HepG2 (cell line): ENCODE measurements at regions not wholly inside any gene's neighbourhood (a gene's known extent, or its start where the extent isn't known, plus 50 kb on each side); places are given as distances from the start of the nearest gene placed in this dataset.

Experiments used
- ATAC-seq: fragments of 200-7000 bp; cut with Tn5 transposase; 3 replicates; pipeline ENCODE4 v1.9.1; 2020; ENCODE audit warnings: mild to moderate bottlenecking, moderate library complexity
- BruUV-seq: library from RNA; stranded (reverse); fragments of 400-500 nt; replicated peaks from 2 replicates; lab custom pipeline; 2021; lab: Mats Ljungman, UMichigan
- CTCF ChIA-PET: fragments of 300-600 bp; formaldehyde crosslinking; extraction: SDS; loops from one replicate; lab custom pipeline; 2021; ENCODE audit warnings: low total read pairs, inconsistent platforms, low intra/inter-chr PET ratio; lab: Yijun Ruan, JAX
- POLR2A ChIA-PET: fragments of 350-600 bp; sonication (Branson Sonifier 250); formaldehyde crosslinking; loops from one replicate; lab custom pipeline; 2020; ENCODE audit warnings: antibody characterized with exemption, inconsistent platforms; lab: Yijun Ruan, JAX
- DNase-seq: peaks from one replicate; pipeline ENCODE4 v3.0.0-alpha.2; 2015; ENCODE audit warnings: low spot score
- FAIRE-seq: peaks from 3 replicates; lab custom pipeline; 2011; peaks lifted over from hg19 to GRCh38; lab: Jason Lieb, UNC
- H2AFZ ChIP-seq: one replicate; pipeline ENCODE4 v1.6.1; 2011; ENCODE audit warnings: low read length, inconsistent platforms
- H3K27ac ChIP-seq: fragments of 300-600 bp; 3 replicates; pipeline ENCODE4 v1.8.0; 2011; ENCODE audit warnings: mixed run types, mild to moderate bottlenecking, mixed read lengths, low read length, inconsistent platforms; ENCODE audit not compliant: insufficient read depth; ENCODE audit errors: extremely low read length
- H3K27me3 ChIP-seq, 2 experiments: fragments of 200-600 bp in 1 of 2; 2 replicates in 1 of 2; 3 replicates in 1 of 2; pipeline versions ENCODE4 v1.6.0 to v1.8.0; 2011; ENCODE audit warnings: low read length in 2 of 2, mild to moderate bottlenecking in 2 of 2, moderate library complexity in 2 of 2, inconsistent platforms in 1 of 2; ENCODE audit not compliant: insufficient read depth in 2 of 2, control insufficient read depth in 1 of 2
- H3K36me3 ChIP-seq, 2 experiments: fragments of 200-600 bp in 1 of 2; replicated peaks in 1 of 2; 2 replicates in 1 of 2; 3 replicates in 1 of 2; pipeline versions ENCODE4 v1.5.1 to v1.8.0; 2011; ENCODE audit warnings: low read length in 2 of 2, inconsistent platforms in 1 of 2; ENCODE audit not compliant: insufficient read depth in 2 of 2, control insufficient read depth in 1 of 2
- H3K4me1 ChIP-seq: 2 replicates; pipeline ENCODE4 v1.5.1; 2012; ENCODE audit warnings: low read length, inconsistent platforms; ENCODE audit not compliant: insufficient read depth
- H3K4me2 ChIP-seq: 2 replicates; pipeline ENCODE4 v1.6.0; 2011; ENCODE audit warnings: low read depth, low read length, inconsistent platforms
- H3K4me3 ChIP-seq, 3 experiments: fragments of 200-600 bp in 1 of 3; sonication (generic), shearing (Covaris generic) in 1 of 3; replicated peaks in 1 of 3; 2 replicates each; pipeline ENCODE4 v1.5.1; 2011 to 2016; ENCODE audit warnings: low read length in 3 of 3, inconsistent platforms in 2 of 3, low read depth in 2 of 3, mild to moderate bottlenecking in 2 of 3, control low read depth in 1 of 3, mixed read lengths in 1 of 3; ENCODE audit not compliant: insufficient read depth in 1 of 3
- H3K79me2 ChIP-seq: one replicate; pipeline ENCODE4 v1.6.1; 2011; ENCODE audit warnings: low read length, inconsistent platforms; ENCODE audit not compliant: insufficient read depth
- H3K9ac ChIP-seq: 2 replicates; pipeline ENCODE4 v1.6.0; 2011; ENCODE audit warnings: mild to moderate bottlenecking, low read depth, low read length, inconsistent platforms; ENCODE audit not compliant: insufficient read depth
- H3K9me3 ChIP-seq: 2 replicates; pipeline ENCODE4 v1.5.1; 2012; ENCODE audit warnings: mild to moderate bottlenecking, low read length
- H4K20me1 ChIP-seq: 2 replicates; pipeline ENCODE4 v1.6.0; 2011; ENCODE audit warnings: inconsistent platforms, mild to moderate bottlenecking, low read length, moderate library complexity; ENCODE audit not compliant: insufficient read depth
- GATA4 ChIP-seq: sonication (generic); IDR thresholded peaks from 2 replicates; pipeline ENCODE4 v1.6.1; 2016; ENCODE audit warnings: antibody characterized with exemption, low read depth, borderline replicate concordance
- MEF2D ChIP-seq: sonication (generic); formaldehyde crosslinking; IDR thresholded peaks from 2 replicates; pipeline ENCODE4 v1.5.1; 2020; ENCODE audit warnings: mild to moderate bottlenecking, missing genetic modification reagents
- SIX1 ChIP-seq: sonication (generic); formaldehyde crosslinking; IDR thresholded peaks from 2 replicates; pipeline ENCODE4 v1.4.0; 2020; ENCODE audit warnings: missing genetic modification reagents, borderline replicate concordance
- SP5 ChIP-seq: IDR thresholded peaks from 2 replicates; pipeline ENCODE4 v1.6.1; 2016; ENCODE audit warnings: low read depth, borderline replicate concordance
- ZNF17 ChIP-seq: sonication (generic); formaldehyde crosslinking; IDR thresholded peaks from 2 replicates; pipeline ENCODE4 v1.5.0; 2020; ENCODE audit warnings: mild to moderate bottlenecking, missing genetic modification reagents
- ZNF557 ChIP-seq: sonication (generic); formaldehyde crosslinking; IDR thresholded peaks from 2 replicates; pipeline ENCODE4 v1.4.0; 2020; ENCODE audit warnings: missing genetic modification reagents
- ZNF563 ChIP-seq: sonication (generic); formaldehyde crosslinking; IDR thresholded peaks from 2 replicates; pipeline ENCODE4 v1.8.0; 2022; ENCODE audit warnings: mild to moderate bottlenecking, moderate library complexity, missing genetic modification reagents
- WGBS: methylation state at CpG from one replicate; pipeline ENCODE4 v1.1.6; 2017; ENCODE audit warnings: low lambda C conversion rate; 5-methylcytosine and 5-hydroxymethylcytosine counted together
- in situ Hi-C: cut with HindIII; loops from 2 replicates; pipeline ENCODE4 v1.10.0; 2017; ENCODE audit warnings: low pct_unique_long_range_greater_than_20kb; ENCODE audit not compliant: extremely low pct_ligation_motif_present
- intact Hi-C: fragments of 100-400 bp; cut with micrococcal nuclease; formaldehyde crosslinking; loops from one replicate; pipeline ENCODE4 v1.10.0; 2022; ENCODE audit not compliant: unreplicated experiment
- TF ChIP-seq, protein P1 (sequence below): sonication (generic); formaldehyde crosslinking; IDR thresholded peaks from 2 replicates; pipeline ENCODE4 v1.4.0; 2020; ENCODE audit warnings: mild to moderate bottlenecking, missing genetic modification reagents, borderline replicate concordance
- TF ChIP-seq, protein P2 (sequence below): sonication (generic); formaldehyde crosslinking; IDR thresholded peaks from 2 replicates; pipeline ENCODE4 v1.4.0; 2020; ENCODE audit warnings: missing genetic modification reagents, borderline replicate concordance
- TF ChIP-seq, protein P3 (sequence below): sonication (generic); formaldehyde crosslinking; IDR thresholded peaks from 2 replicates; pipeline ENCODE4 v1.4.0; 2020; ENCODE audit warnings: mild to moderate bottlenecking, missing genetic modification reagents, borderline replicate concordance
- TF ChIP-seq, protein P4 (sequence below): sonication (generic); formaldehyde crosslinking; IDR thresholded peaks from 2 replicates; pipeline ENCODE4 v1.8.0; 2022; ENCODE audit warnings: missing genetic modification reagents, mild to moderate bottlenecking, inconsistent platforms, borderline replicate concordance

DNA sequence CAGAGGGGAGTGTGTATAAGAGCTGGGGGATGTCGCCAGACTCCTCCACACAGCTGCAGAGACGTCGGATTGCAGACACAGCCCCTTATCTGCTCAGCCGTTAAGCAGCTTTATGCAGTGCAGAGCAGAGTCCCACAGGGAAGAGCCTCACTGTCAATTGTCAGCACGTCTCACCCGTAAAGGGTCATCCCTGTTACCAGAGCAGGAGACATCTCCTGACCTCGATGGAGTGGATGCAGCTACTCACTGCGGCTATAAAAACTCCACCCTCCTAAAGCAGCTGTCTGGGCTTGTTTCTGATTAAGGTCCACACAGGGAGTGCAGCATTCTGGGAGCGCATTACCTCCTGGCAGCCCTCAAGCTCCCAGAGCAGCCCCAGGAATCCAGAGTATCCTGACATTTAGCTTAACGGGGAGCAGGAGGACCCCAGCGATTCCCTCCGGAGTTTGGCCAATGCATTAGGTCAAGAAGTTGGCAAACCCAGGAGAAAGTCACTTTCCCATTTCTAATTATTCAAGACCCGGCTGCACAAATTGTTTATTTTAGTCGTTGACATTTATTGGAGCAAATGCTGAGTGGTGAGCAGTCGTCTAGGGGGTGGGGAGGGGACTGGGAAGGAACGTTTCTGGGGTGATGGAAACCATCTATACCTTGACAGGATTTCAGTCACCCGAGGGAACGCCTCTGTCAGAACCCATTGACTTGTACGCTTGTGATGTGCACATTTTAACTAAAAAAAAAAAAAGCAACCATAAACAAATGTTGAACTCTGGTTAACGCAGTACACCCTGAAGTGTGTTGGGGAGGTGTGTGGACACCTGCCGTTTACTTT, 100.0 kb upstream of the ZNF469 start:
- in situ Hi-C loops: no loop called here
- no TSS peak for BruUV-seq
- Histone ChIP-seq H2AFZ (no peak overlapping the region), H3K27ac (no peak overlapping the region), H3K4me1 (no peaks in the 10 kb centered on the region), H3K9ac (no peak overlapping the region), H3K27me3 (peaks cover 8 to 12% of the 10 kb centered on the region in 2 experiments; a peak in 2 of 5 replicates), H3K4me3 (no peak overlapping the region), H3K36me3 (no peaks in the 10 kb centered on the region), H4K20me1 (no peaks in the 10 kb centered on the region), H3K9me3 (peaks cover 23% of the 10 kb centered on the region), H3K4me2 (no peak overlapping the region), H3K79me2 (no peaks in the 10 kb centered on the region)
- FAIRE-seq (no peak), DNase-seq (no peak), ATAC-seq (peak; percentile 41; the same call in 2 of the 3 replicates)
- intact Hi-C loops: no loop called here
- ChIA-PET CTCF (no interaction called here), POLR2A (no interaction called here)
- WGBS: 26% methylated on average over 17 of the region's 21 CpGs
- TF ChIP-seq SP5 (CRISPR knock-in tag) (no peak), ZNF557 (no peak), ZNF563 (no peak), SIX1 (no peak), ZNF17 (no peak), MEF2D (no peak), GATA4 (no peak)
- TF ChIP-seq, protein P1, sequence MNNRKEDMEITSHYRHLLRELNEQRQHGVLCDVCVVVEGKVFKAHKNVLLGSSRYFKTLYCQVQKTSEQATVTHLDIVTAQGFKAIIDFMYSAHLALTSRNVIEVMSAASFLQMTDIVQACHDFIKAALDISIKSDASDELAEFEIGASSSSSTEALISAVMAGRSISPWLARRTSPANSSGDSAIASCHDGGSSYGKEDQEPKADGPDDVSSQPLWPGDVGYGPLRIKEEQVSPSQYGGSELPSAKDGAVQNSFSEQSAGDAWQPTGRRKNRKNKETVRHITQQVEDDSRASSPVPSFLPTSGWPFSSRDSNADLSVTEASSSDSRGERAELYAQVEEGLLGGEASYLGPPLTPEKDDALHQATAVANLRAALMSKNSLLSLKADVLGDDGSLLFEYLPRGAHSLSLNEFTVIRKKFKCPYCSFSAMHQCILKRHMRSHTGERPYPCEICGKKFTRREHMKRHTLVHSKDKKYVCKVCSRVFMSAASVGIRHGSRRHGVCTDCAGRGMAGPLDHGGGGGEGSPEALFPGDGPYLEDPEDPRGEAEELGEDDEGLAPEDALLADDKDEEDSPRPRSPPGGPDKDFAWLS (CRISPR knock-in tag): no peak
- TF ChIP-seq, protein P2, sequence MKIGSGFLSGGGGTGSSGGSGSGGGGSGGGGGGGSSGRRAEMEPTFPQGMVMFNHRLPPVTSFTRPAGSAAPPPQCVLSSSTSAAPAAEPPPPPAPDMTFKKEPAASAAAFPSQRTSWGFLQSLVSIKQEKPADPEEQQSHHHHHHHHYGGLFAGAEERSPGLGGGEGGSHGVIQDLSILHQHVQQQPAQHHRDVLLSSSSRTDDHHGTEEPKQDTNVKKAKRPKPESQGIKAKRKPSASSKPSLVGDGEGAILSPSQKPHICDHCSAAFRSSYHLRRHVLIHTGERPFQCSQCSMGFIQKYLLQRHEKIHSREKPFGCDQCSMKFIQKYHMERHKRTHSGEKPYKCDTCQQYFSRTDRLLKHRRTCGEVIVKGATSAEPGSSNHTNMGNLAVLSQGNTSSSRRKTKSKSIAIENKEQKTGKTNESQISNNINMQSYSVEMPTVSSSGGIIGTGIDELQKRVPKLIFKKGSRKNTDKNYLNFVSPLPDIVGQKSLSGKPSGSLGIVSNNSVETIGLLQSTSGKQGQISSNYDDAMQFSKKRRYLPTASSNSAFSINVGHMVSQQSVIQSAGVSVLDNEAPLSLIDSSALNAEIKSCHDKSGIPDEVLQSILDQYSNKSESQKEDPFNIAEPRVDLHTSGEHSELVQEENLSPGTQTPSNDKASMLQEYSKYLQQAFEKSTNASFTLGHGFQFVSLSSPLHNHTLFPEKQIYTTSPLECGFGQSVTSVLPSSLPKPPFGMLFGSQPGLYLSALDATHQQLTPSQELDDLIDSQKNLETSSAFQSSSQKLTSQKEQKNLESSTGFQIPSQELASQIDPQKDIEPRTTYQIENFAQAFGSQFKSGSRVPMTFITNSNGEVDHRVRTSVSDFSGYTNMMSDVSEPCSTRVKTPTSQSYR: no peak
- TF ChIP-seq, protein P3, sequence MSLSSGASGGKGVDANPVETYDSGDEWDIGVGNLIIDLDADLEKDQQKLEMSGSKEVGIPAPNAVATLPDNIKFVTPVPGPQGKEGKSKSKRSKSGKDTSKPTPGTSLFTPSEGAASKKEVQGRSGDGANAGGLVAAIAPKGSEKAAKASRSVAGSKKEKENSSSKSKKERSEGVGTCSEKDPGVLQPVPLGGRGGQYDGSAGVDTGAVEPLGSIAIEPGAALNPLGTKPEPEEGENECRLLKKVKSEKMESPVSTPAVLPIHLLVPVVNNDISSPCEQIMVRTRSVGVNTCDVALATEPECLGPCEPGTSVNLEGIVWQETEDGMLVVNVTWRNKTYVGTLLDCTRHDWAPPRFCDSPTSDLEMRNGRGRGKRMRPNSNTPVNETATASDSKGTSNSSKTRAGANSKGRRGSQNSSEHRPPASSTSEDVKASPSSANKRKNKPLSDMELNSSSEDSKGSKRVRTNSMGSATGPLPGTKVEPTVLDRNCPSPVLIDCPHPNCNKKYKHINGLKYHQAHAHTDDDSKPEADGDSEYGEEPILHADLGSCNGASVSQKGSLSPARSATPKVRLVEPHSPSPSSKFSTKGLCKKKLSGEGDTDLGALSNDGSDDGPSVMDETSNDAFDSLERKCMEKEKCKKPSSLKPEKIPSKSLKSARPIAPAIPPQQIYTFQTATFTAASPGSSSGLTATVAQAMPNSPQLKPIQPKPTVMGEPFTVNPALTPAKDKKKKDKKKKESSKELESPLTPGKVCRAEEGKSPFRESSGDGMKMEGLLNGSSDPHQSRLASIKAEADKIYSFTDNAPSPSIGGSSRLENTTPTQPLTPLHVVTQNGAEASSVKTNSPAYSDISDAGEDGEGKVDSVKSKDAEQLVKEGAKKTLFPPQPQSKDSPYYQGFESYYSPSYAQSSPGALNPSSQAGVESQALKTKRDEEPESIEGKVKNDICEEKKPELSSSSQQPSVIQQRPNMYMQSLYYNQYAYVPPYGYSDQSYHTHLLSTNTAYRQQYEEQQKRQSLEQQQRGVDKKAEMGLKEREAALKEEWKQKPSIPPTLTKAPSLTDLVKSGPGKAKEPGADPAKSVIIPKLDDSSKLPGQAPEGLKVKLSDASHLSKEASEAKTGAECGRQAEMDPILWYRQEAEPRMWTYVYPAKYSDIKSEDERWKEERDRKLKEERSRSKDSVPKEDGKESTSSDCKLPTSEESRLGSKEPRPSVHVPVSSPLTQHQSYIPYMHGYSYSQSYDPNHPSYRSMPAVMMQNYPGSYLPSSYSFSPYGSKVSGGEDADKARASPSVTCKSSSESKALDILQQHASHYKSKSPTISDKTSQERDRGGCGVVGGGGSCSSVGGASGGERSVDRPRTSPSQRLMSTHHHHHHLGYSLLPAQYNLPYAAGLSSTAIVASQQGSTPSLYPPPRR (CRISPR knock-in tag): no peak
- TF ChIP-seq, protein P4, sequence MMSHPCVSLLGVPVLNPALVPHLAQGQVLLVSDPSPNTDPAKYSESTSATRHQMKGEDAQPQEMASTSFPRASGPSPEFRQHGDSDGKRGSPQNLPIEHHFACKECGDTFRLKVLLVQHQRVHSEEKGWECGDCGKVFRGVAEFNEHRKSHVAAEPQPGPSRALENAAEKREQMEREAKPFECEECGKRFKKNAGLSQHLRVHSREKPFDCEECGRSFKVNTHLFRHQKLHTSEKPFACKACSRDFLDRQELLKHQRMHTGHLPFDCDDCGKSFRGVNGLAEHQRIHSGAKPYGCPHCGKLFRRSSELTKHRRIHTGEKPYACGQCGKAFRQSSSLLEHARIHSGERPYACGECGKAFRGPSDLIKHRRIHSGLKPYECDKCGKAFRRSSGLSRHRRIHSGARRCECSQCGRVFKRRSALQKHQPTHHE: no peak
